H1 (cell line): ENCODE measurements at regions not wholly inside any gene's neighbourhood (a gene's known extent, or its start where the extent isn't known, plus 50 kb on each side); places are given as distances from the start of the nearest gene placed in this dataset.

Experiments
- CTCF ChIA-PET: fragments of 300-600 bp; sonication (Branson Sonifier 250); formaldehyde crosslinking; loops from one replicate; lab custom pipeline; 2021; ENCODE audit not compliant: partially characterized antibody; lab: Charles Lee
- POLR2A ChIA-PET: fragments of 300-600 bp; sonication (Branson Sonifier 250); formaldehyde crosslinking; loops from one replicate; lab custom pipeline; 2021; ENCODE audit warnings: inconsistent platforms; ENCODE audit not compliant: partially characterized antibody; lab: Charles Lee
- DNase-seq, 2 experiments: peaks; one replicate each; pipeline versions ENCODE4 v3.0.0 to v3.0.0-alpha.2; 2010 to 2022; ENCODE audit warnings: low spot score in 2 of 2, low read depth in 1 of 2, mixed read lengths in 1 of 2
- FAIRE-seq: peaks from 2 replicates; lab custom pipeline; 2011; peaks lifted over from hg19 to GRCh38; lab: Jason Lieb, UNC
- H2AFZ ChIP-seq: 2 replicates; pipeline ENCODE4 v1.8.1; 2012; ENCODE audit warnings: low read length, inconsistent platforms
- H2AK5ac ChIP-seq: 2 replicates; pipeline ENCODE4 v1.6.1; 2013; ENCODE audit warnings: low read depth, low read length
- H2BK120ac ChIP-seq: replicated peaks from 2 replicates; pipeline ENCODE3; 2013; ENCODE audit warnings: low read depth, low read length, inconsistent platforms
- H2BK12ac ChIP-seq: 2 replicates; pipeline ENCODE4 v1.6.1; 2013; ENCODE audit warnings: low read depth, low read length
- H2BK15ac ChIP-seq: 2 replicates; pipeline ENCODE4 v1.6.1; 2013; ENCODE audit warnings: low read length
- H2BK20ac ChIP-seq: 2 replicates; pipeline ENCODE4 v1.6.1; 2013; ENCODE audit warnings: low read length
- H2BK5ac ChIP-seq: 2 replicates; pipeline ENCODE4 v1.6.1; 2013; ENCODE audit warnings: low read depth, low read length
- H3K14ac ChIP-seq: 2 replicates; pipeline ENCODE4 v1.6.1; 2013; ENCODE audit warnings: inconsistent platforms; ENCODE audit not compliant: insufficient read length
- H3K18ac ChIP-seq: 2 replicates; pipeline ENCODE4 v1.6.1; 2013; ENCODE audit warnings: low read length; ENCODE audit errors: extremely low read depth
- H3K23ac ChIP-seq: 2 replicates; pipeline ENCODE4 v1.6.1; 2013; ENCODE audit warnings: inconsistent platforms; ENCODE audit not compliant: insufficient read length
- H3K23me2 ChIP-seq: 2 replicates; pipeline ENCODE4 v1.6.1; 2013; ENCODE audit warnings: low read depth, low read length
- H3K27ac ChIP-seq: 2 replicates; pipeline ENCODE4 v1.6.1; 2011; ENCODE audit warnings: low read depth, low read length, inconsistent platforms
- H3K27me3 ChIP-seq, 4 experiments: replicated peaks in 1 of 4; 1 replicate in 1 of 4; 2 replicates in 3 of 4; pipeline versions ENCODE4 v1.6.1 to v1.8.1; 2011 to 2013; ENCODE audit warnings: low read length in 3 of 4, mild to moderate bottlenecking in 3 of 4, inconsistent platforms in 2 of 4, mixed read lengths in 2 of 4, moderate library complexity in 1 of 4; ENCODE audit not compliant: control insufficient read depth in 3 of 4, insufficient read depth in 3 of 4; ENCODE audit errors: extremely low read depth in 1 of 4
- H3K36me3 ChIP-seq, 4 experiments: 2 replicates each; pipeline versions ENCODE4 v1.6.1 to v1.8.1; 2011 to 2013; ENCODE audit warnings: mild to moderate bottlenecking in 4 of 4, low read length in 3 of 4, moderate library complexity in 2 of 4, control low read depth in 1 of 4, inconsistent platforms in 1 of 4; ENCODE audit not compliant: insufficient read depth in 4 of 4, control insufficient read depth in 2 of 4
- H3K4ac ChIP-seq: replicated peaks from 2 replicates; pipeline ENCODE3; 2013; ENCODE audit warnings: low read length, low read depth, mixed read lengths, inconsistent platforms; ENCODE audit not compliant: insufficient read length
- H3K4me1 ChIP-seq, 4 experiments: replicated peaks in 1 of 4; 1 replicate in 1 of 4; 2 replicates in 3 of 4; pipeline versions ENCODE4 v1.6.1 to v1.8.1; 2011 to 2013; ENCODE audit warnings: low read length in 3 of 4, inconsistent platforms in 2 of 4, mixed read lengths in 1 of 4; ENCODE audit not compliant: insufficient read depth in 4 of 4, control insufficient read depth in 3 of 4
- H3K4me2 ChIP-seq, 2 experiments: 2 replicates each; pipeline versions ENCODE4 v1.6.1 to v1.8.1; 2011 to 2013; ENCODE audit warnings: low read depth in 2 of 2, low read length in 2 of 2, control low read depth in 1 of 2, inconsistent platforms in 1 of 2, mild to moderate bottlenecking in 1 of 2; ENCODE audit not compliant: insufficient read depth in 1 of 2
- H3K4me3 ChIP-seq, 4 experiments: fragments of 200-600, 300-600 bp in 1 of 4; sonication (generic), shearing (Covaris generic), sonication (Bioruptor Twin) in 1 of 4; 2 replicates each; pipeline versions ENCODE4 v1.5.1 to v1.8.1; 2011 to 2016; ENCODE audit warnings: low read length in 4 of 4, low read depth in 3 of 4, control low read depth in 2 of 4, inconsistent platforms in 2 of 4, mild to moderate bottlenecking in 2 of 4, mixed read lengths in 1 of 4, moderate library complexity in 1 of 4; ENCODE audit not compliant: insufficient read depth in 2 of 4; ENCODE audit errors: extremely low read depth in 1 of 4
- H3K56ac ChIP-seq: replicated peaks from 2 replicates; pipeline ENCODE3; 2013; ENCODE audit warnings: low read depth, mild to moderate bottlenecking, mixed read lengths, low read length, inconsistent platforms; ENCODE audit not compliant: insufficient read length
- H3K79me1 ChIP-seq: 2 replicates; pipeline ENCODE4 v1.6.1; 2013; ENCODE audit warnings: low read depth, low read length, control low read depth
- H3K79me2 ChIP-seq, 2 experiments: 2 replicates each; pipeline versions ENCODE4 v1.6.1 to v1.8.1; 2012 to 2013; ENCODE audit warnings: low read length in 2 of 2, mild to moderate bottlenecking in 2 of 2, inconsistent platforms in 1 of 2; ENCODE audit not compliant: insufficient read depth in 2 of 2, control insufficient read depth in 1 of 2
- H3K9ac ChIP-seq, 4 experiments: replicated peaks in 1 of 4; 1 replicate in 1 of 4; 2 replicates in 3 of 4; pipeline versions ENCODE4 v1.6.1 to v1.8.1; 2011 to 2013; ENCODE audit warnings: low read depth in 3 of 4, low read length in 3 of 4, control low read depth in 2 of 4, mild to moderate bottlenecking in 2 of 4, moderate library complexity in 2 of 4, inconsistent platforms in 1 of 4; ENCODE audit errors: extremely low read depth in 1 of 4
- H3K9me3 ChIP-seq, 2 experiments: 2 replicates each; pipeline versions ENCODE4 v1.6.1 to v1.8.1; 2012 to 2013; ENCODE audit warnings: mild to moderate bottlenecking in 2 of 2, moderate library complexity in 2 of 2, control low read depth in 1 of 2, inconsistent platforms in 1 of 2, low read depth in 1 of 2, low read length in 1 of 2, mixed read lengths in 1 of 2; ENCODE audit not compliant: insufficient read depth in 2 of 2
- H4K20me1 ChIP-seq, 2 experiments: replicated peaks in 1 of 2; 2 replicates each; pipeline versions ENCODE3 to v1.8.1; 2011 to 2013; ENCODE audit warnings: inconsistent platforms in 2 of 2, low read length in 2 of 2, mild to moderate bottlenecking in 1 of 2; ENCODE audit not compliant: insufficient read depth in 2 of 2, control insufficient read depth in 1 of 2
- H4K5ac ChIP-seq: 2 replicates; pipeline ENCODE4 v1.6.1; 2013; ENCODE audit warnings: low read length, low read depth, mixed read lengths, inconsistent platforms; ENCODE audit not compliant: insufficient read length
- H4K8ac ChIP-seq: 2 replicates; pipeline ENCODE4 v1.8.0; 2013; ENCODE audit warnings: mild to moderate bottlenecking, moderate library complexity, low read length, inconsistent platforms; ENCODE audit not compliant: insufficient read depth; ENCODE audit errors: extremely low read depth
- H4K91ac ChIP-seq: replicated peaks from 2 replicates; pipeline ENCODE3; 2013; ENCODE audit warnings: low read length, mixed read lengths, inconsistent platforms; ENCODE audit not compliant: insufficient read length
- ATF3 ChIP-seq: IDR thresholded peaks from 2 replicates; pipeline ENCODE4 v1.6.1; 2011; ENCODE audit warnings: low read depth, mild to moderate bottlenecking, low read length; ENCODE audit not compliant: insufficient read depth
- BCL11A ChIP-seq, 2 experiments: IDR thresholded peaks; one replicate each; pipeline ENCODE4 v1.6.1; 2011; ENCODE audit warnings: low read depth in 2 of 2, low read length in 2 of 2, mild to moderate bottlenecking in 2 of 2
- CBX5 ChIP-seq: fragments of 300-800, 300-1000 bp; sonication (generic); IDR thresholded peaks from 2 replicates; pipeline ENCODE4 v1.7.1; 2016; ENCODE audit warnings: antibody characterized with exemption, low read length, low read depth
- CREB1 ChIP-seq: IDR thresholded peaks from 2 replicates; pipeline ENCODE4 v1.6.1; 2012; ENCODE audit warnings: inconsistent platforms
- KDM5A ChIP-seq: fragments of 200-600 bp; IDR thresholded peaks from 2 replicates; pipeline ENCODE4 v1.7.1; 2012; ENCODE audit warnings: mild to moderate bottlenecking, low read length, inconsistent platforms, mixed read lengths
- WGBS, 2 experiments: shearing (Covaris generic) in 1 of 2; methylation state at CpG; one replicate each; pipeline versions ENCODE4 v1.1.6 to v1.1.7; 2013 to 2015; ENCODE audit warnings: low lambda C conversion rate in 2 of 2, mixed read lengths in 2 of 2, inconsistent platforms in 1 of 2, low coverage in 1 of 2, missing lambda C conversion rate in 1 of 2; ENCODE audit not compliant: insufficient replicate concordance in 2 of 2, insufficient coverage in 1 of 2, insufficient read length in 1 of 2; ENCODE audit errors: extremely low coverage in 1 of 2, missing lambda C conversion rate in 1 of 2; 5-methylcytosine and 5-hydroxymethylcytosine counted together

- Histone ChIP-seq H3K27ac (no peak overlapping the region), H2BK15ac (no peak overlapping the region), H3K36me3 (no peaks in the 10 kb centered on the region), H4K20me1 (no peaks in the 10 kb centered on the region), H3K23me2 (no peaks in the 10 kb centered on the region), H4K8ac (no peak overlapping the region), H3K79me1 (no peaks in the 10 kb centered on the region), H3K23ac (no peak overlapping the region), H4K5ac (no peak overlapping the region), H3K4me2 (no peak overlapping the region), H3K4ac (no peak overlapping the region), H3K4me1 (no peaks in the 10 kb centered on the region), H2BK120ac (no peak overlapping the region), H2BK5ac (no peak overlapping the region), H2BK20ac (no peak overlapping the region), H3K27me3 (no peaks in the 10 kb centered on the region), H3K18ac (no peak overlapping the region), H3K14ac (no peak overlapping the region), H3K9ac (no peak overlapping the region), H2BK12ac (no peak overlapping the region), H3K79me2 (no peaks in the 10 kb centered on the region), H2AFZ (no peak overlapping the region), H3K56ac (no peak overlapping the region), H3K9me3 (peaks cover 0 to 6% of the 10 kb centered on the region in 2 experiments; a peak in 1 of 4 replicates)
- ChIA-PET POLR2A (no interaction called here), CTCF (no interaction called here)
- WGBS, 2 experiments: 96% methylated on average over 2 of the region's 2 CpGs; no CpG with 5 or more reads in 1 of the 2 experiments
- DNase-seq: no peak
- no peak for FAIRE-seq
- TF ChIP-seq CBX5: no peak
- no peak for TF ChIP-seq CREB1
- no peak for TF ChIP-seq KDM5A
- TF ChIP-seq BCL11A (IDR thresholded peaks at IDR 0.05; ENCODE audit: low read depth in 2 of 2, low read length in 2 of 2): no peak
- no peak for TF ChIP-seq ATF3
- TF ChIP-seq, all 59 proteins: peak for 0
- Histone ChIP-seq H4K91ac (no peak overlapping the region), H2AK5ac (no peak overlapping the region), H3K4me3 (no peak overlapping the region)
Observed at GRCh38 chr16:80427795-80428194, 113.0 kb upstream of the DYNLRB2 start.
